Chondrocyte (in vitro differentiated cells): ENCODE measurements at regions not wholly inside any gene's neighbourhood (a gene's known extent, or its start where the extent isn't known, plus 50 kb on each side); places are given as distances from the start of the nearest gene placed in this dataset.

ENCODE experiments used
- DNase-seq: peaks from one replicate; pipeline ENCODE4 v3.0.0; 2021; ENCODE audit warnings: mixed read lengths, low spot score
- H3K27ac Mint-ChIP-seq: one replicate; pipeline ENCODE4 v1.8.0; 2021; ENCODE audit warnings: mild to moderate bottlenecking, moderate library complexity, mixed read lengths; ENCODE audit not compliant: unreplicated experiment
- H3K27me3 Mint-ChIP-seq: 2 replicates; pipeline ENCODE4 v1.8.0; 2021; ENCODE audit warnings: low read depth, mixed read lengths
- H3K36me3 Mint-ChIP-seq: 2 replicates; pipeline ENCODE4 v1.8.0; 2021; ENCODE audit warnings: low read depth, mixed read lengths
- H3K4me1 Mint-ChIP-seq: 2 replicates; pipeline ENCODE4 v1.8.0; 2021; ENCODE audit warnings: low read depth, mild to moderate bottlenecking, mixed read lengths
- H3K4me3 Mint-ChIP-seq: one replicate; pipeline ENCODE4 v1.8.0; 2021; ENCODE audit warnings: mild to moderate bottlenecking, moderate library complexity, mixed read lengths; ENCODE audit not compliant: unreplicated experiment
- H3K9me3 Mint-ChIP-seq: 2 replicates; pipeline ENCODE4 v1.8.0; 2021; ENCODE audit warnings: low read depth, mixed read lengths
- CTCF ChIP-seq: fragments of 200-600 bp; sonication (generic); IDR thresholded peaks from 2 replicates; pipeline ENCODE4 v1.5.0; 2021; ENCODE audit warnings: antibody characterized with exemption, mild to moderate bottlenecking, moderate library complexity

GRCh38 chrX:74216421-74216820, 87.6 kb upstream of the ZCCHC13 start:
- Mint-ChIP-seq H3K27me3 (no peaks in the 10 kb centered on the region), H3K27ac (no peak overlapping the region), H3K4me3 (no peak overlapping the region), H3K4me1 (no peaks in the 10 kb centered on the region), H3K9me3 (peaks cover 7% of the 10 kb centered on the region), H3K36me3 (peaks cover 35% of the 10 kb centered on the region)
- DNase-seq: no peak
- TF ChIP-seq CTCF: no peak

GRCh38 chrX:74211911-74212310, 92.1 kb upstream of the ZCCHC13 start:
- no peaks in the 10 kb centered on the region for H3K4me1 Mint-ChIP-seq
- peaks cover 29% of the 10 kb centered on the region for H3K36me3 Mint-ChIP-seq
- TF ChIP-seq CTCF: no peak
- DNase-seq: no peak
- H3K9me3 Mint-ChIP-seq: peaks cover 4% of the 10 kb centered on the region
- no peaks in the 10 kb centered on the region for H3K27me3 Mint-ChIP-seq
- no peak overlapping the region for H3K4me3 Mint-ChIP-seq
- no peak overlapping the region for H3K27ac Mint-ChIP-seq

GRCh38 chrX:74207539-74207938, 96.4 kb upstream of the ZCCHC13 start:
- no peaks in the 10 kb centered on the region for H3K4me1 Mint-ChIP-seq
- no peak for TF ChIP-seq CTCF
- no peaks in the 10 kb centered on the region for H3K27me3 Mint-ChIP-seq
- H3K27ac Mint-ChIP-seq: peak overlapping the region; percentile 49
- no peak overlapping the region for H3K4me3 Mint-ChIP-seq
- no peak for DNase-seq
- H3K36me3 Mint-ChIP-seq: peaks cover 18% of the 10 kb centered on the region
- peaks cover 9% of the 10 kb centered on the region for H3K9me3 Mint-ChIP-seq

- H3K27me3 Mint-ChIP-seq: no peaks in the 10 kb centered on the region
- no peak overlapping the region for H3K27ac Mint-ChIP-seq
- H3K36me3 Mint-ChIP-seq: peaks cover 5% of the 10 kb centered on the region
- H3K4me3 Mint-ChIP-seq: no peak overlapping the region
- peaks cover 22% of the 10 kb centered on the region for H3K9me3 Mint-ChIP-seq
- TF ChIP-seq CTCF: no peak
- no peak for DNase-seq
- no peaks in the 10 kb centered on the region for H3K4me1 Mint-ChIP-seq
These were observed 108.4 kb upstream of the ZCCHC13 start for GRCh38 chrX:74195605-74196004.

GRCh38 chrX:74195120-74195519, 108.9 kb upstream of the ZCCHC13 start:
- TF ChIP-seq CTCF: no peak
- no peak for DNase-seq
- H3K4me3 Mint-ChIP-seq: no peak overlapping the region
- H3K27ac Mint-ChIP-seq: no peak overlapping the region
- peaks cover 5% of the 10 kb centered on the region for H3K36me3 Mint-ChIP-seq
- H3K4me1 Mint-ChIP-seq: no peaks in the 10 kb centered on the region
- peaks cover 22% of the 10 kb centered on the region for H3K9me3 Mint-ChIP-seq
- no peaks in the 10 kb centered on the region for H3K27me3 Mint-ChIP-seq
